ENCODE measurements at regions not wholly inside any gene's neighbourhood (a gene's known extent, or its start where the extent isn't known, plus 50 kb on each side); places are given as distances from the start of the nearest gene placed in this dataset.

- peaks cover 12% of the 10 kb centered on the region; the same call in 1 of the 2 replicates for H3K36me3 ChIP-seq (ENCODE audit: insufficient read depth)
- H3K27ac ChIP-seq (ENCODE audit: low read depth), result no peak overlapping the region
- Mint-ChIP-seq H3K27ac (no peak overlapping the region), H3K27me3 (ENCODE audit: insufficient read depth, low read depth, poor library complexity) (peaks cover 2% of the 10 kb centered on the region), H3K4me1 (peaks cover 6% of the 10 kb centered on the region; the same call in 2 of the 3 replicates), H3K36me3 (ENCODE audit: low read depth) (peaks cover 33% of the 10 kb centered on the region), H3K9me3 (peaks cover 37% of the 10 kb centered on the region), H3K4me3 (no peak overlapping the region)
- H3K4me1 ChIP-seq (ENCODE audit: insufficient read depth), result peaks cover 5% of the 10 kb centered on the region
- H3K9me2 ChIP-seq (ENCODE audit: insufficient read depth), result peaks cover 6% of the 10 kb centered on the region; the same call in 1 of the 2 replicates
- DNase-seq (ENCODE audit: low spot score) (no peak), ATAC-seq (no peak)
- H2AFZ ChIP-seq, result no peak overlapping the region
- H4K20me1 ChIP-seq (replicated peaks; ENCODE audit: insufficient read depth), result no peaks in the 10 kb centered on the region
- H3K4me3 ChIP-seq, result no peak overlapping the region
- H3K4me2 ChIP-seq, result no peak overlapping the region
- TF ChIP-seq ZNF462 (CRISPR knock-in tag; IDR thresholded peaks at IDR 0.05) (no peak), POLR2AphosphoS5 (IDR thresholded peaks at IDR 0.05; ENCODE audit: low read depth) (no peak), CREB1 (CRISPR knock-in tag; IDR thresholded peaks at IDR 0.05; ENCODE audit: low read depth) (no peak), STAT1 (IDR thresholded peaks at IDR 0.05; ENCODE audit: unreplicated experiment) (no peak), EZH2 (IDR thresholded peaks at IDR 0.05; ENCODE audit: low read depth, unreplicated experiment) (no peak), ZNF331 (CRISPR knock-in tag; IDR thresholded peaks at IDR 0.05; ENCODE audit: low read depth) (no peak), ZNF114 (CRISPR knock-in tag; IDR thresholded peaks at IDR 0.05) (no peak), ETS1 (IDR thresholded peaks at IDR 0.05) (no peak), EZH2phosphoT487 (IDR thresholded peaks at IDR 0.05; ENCODE audit: unreplicated experiment) (no peak), NANOG (IDR thresholded peaks at IDR 0.05; ENCODE audit: borderline replicate concordance) (no peak), REST (IDR thresholded peaks at IDR 0.05; ENCODE audit: unreplicated experiment) (no peak)
- H3K79me2 ChIP-seq (replicated peaks; ENCODE audit: insufficient read depth), result no peaks in the 10 kb centered on the region
- no peaks in the 10 kb centered on the region for H3F3A ChIP-seq (replicated peaks; ENCODE audit: low read depth)
- no peaks in the 10 kb centered on the region for H3K27me3 ChIP-seq (ENCODE audit: insufficient read depth)
Measured at GRCh38 chr13:106326751-106327150, 208.7 kb downstream of the EFNB2 start.

Measured in GM23338 (cell line).